ENCODE measurements at regions not wholly inside any gene's neighbourhood (a gene's known extent, or its start where the extent isn't known, plus 50 kb on each side); places are given as distances from the start of the nearest gene placed in this dataset.
"Not testable (repeated sequence)": the region's sequence is repeated elsewhere in the genome, so short reads cannot be mapped to it uniquely, and the experiment has no call there.

DNA sequence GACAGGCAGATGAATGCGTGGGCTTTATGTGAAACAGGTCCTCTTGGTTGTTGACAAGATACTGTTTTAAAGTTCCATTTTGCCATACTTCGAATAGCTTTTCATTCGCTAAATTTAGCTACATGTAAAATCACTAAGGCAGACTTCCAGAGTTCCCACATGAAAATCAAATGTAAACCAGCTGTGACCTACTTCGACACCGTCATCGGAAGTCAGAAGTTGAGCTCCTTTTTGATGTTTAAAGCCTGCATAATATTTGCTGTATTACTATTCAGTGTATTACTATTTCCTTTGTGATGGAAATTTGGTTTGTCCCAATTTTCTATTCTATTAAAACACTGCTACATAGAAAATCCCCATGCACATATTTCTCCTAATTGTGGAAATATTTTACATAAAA is 115.3 kb downstream of the IGLL1 start:
- DNase-seq = not testable (repeated sequence)

GRCh38 chr22:23460517-23461031 is 119.5 kb downstream of the IGLL1 start:
- not testable (repeated sequence) for DNase-seq

GRCh38 chr22:23459645-23460516 is 120.2 kb downstream of the IGLL1 start:
- DNase-seq = not testable (repeated sequence)

DNA sequence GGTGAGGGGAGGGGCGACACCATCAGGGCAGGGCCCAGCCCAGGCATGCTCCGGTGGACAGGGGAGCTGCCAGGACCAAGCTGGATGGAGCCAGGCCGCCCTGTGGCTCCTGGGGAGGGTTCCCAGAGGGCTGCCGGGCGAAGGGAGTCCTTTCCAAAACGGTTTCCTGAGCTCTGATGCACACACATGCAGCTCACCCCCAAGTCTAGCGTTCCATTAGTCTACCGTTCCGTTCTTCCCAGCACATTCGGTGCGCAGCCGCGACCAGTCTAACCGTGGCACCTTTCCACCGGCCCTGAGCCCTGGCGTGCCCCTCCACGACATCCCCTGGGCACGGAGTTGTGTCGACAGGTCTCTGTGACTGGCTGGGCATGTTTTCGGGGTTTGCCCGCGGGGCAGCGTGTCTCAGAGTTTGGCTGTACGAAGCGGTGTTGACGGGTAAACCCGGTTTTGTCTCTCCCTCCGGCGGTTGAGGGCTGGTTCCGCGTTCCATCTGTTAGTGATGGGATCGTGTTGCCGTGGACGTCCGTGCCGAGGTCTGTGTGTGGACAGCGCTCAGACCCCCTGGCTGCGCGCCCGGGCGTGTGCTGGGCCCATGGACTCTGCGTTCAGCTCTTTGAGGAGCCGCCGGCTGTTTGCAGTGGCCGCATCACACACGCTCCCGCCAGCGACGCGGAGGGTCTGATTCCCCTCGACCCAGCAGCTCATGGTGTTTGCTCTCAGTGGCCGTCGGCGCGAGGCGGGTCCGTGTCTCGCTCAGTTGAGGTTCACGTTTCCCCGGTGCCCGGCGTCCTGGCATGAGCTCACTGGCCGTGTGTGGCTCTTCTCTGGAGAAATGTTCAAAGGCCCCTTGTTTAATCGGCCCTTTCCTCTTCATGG is 121.2 kb downstream of the IGLL1 start:
- no peak for DNase-seq

GRCh38 chr22:23457380-23457985 is 122.6 kb downstream of the IGLL1 start:
- DNase-seq = no peak

GRCh38 chr22:23456666-23457379 is 123.3 kb downstream of the IGLL1 start:
- DNase-seq = not testable (repeated sequence)

DNA sequence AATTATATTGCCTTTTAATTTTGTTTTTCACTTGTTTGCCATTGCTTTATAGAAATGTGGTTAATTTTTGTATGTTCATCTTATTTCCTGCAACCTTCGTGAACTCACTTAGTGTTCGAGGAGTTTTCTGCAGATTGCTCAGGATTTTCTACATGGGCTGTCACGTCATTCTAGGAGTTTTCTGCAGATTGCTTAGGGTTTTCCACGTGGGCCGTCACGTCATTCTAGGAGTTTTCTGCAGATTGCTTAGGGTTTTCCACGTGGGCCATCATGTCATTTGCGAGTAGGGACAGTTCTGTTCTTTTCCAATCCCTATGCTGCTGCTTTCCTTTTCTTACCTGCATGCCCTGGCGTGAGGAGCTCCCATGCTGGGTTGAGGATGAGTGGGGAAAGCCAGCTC is 125.7 kb downstream of the IGLL1 start:
- DNase-seq = not testable (repeated sequence)

- no peak for DNase-seq
These were observed 126.8 kb downstream of the IGLL1 start for GRCh38 chr22:23453277-23453676.

DNA sequence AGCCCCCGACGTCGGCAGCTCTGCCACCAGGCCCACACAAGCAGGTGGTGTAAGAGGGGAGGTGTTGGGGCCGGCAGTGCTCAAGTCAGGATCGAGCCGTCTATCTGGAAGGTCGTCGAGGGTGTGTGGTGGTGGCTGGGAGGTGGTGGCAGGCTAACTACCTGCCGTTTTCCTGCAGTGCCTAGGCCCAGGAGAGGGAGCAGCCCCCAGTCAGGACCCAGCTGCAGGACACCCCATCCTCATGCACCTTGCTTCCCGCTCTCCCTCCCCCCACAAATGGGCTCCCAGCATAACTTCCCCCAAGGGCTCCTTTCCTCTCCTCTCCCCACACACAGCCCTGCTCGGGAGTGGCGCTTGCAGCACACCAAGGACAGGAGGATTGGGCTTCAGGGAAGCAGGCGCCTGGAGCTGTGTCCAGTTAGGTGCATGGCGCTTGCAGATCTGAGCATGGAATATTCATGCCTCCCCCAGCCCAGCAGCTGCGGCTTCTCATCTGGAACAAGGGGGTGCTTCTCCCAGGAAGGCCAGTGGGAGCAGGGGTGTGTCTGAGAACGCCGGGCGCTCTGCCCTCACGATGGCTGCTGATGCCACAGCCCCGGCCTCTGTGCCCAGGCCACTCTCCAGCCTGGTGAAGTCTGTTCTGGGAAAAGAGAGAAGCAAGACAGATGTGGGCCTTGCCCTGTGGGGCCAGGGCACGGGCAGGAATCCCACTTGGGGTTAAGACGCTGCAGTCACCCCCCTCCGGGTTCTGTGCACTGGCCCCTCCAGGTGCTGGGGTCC is 127.7 kb downstream of the IGLL1 start:
- no peak for DNase-seq

GRCh38 chr22:23451452-23452230 is 128.4 kb downstream of the IGLL1 start:
- DNase-seq = not testable (repeated sequence)

GRCh38 chr22:23450821-23451220 is 129.3 kb downstream of the IGLL1 start:
- not testable (repeated sequence) for DNase-seq

- DNase-seq = no peak
These were observed 129.7 kb downstream of the IGLL1 start for GRCh38 chr22:23450434-23450795.

DNA sequence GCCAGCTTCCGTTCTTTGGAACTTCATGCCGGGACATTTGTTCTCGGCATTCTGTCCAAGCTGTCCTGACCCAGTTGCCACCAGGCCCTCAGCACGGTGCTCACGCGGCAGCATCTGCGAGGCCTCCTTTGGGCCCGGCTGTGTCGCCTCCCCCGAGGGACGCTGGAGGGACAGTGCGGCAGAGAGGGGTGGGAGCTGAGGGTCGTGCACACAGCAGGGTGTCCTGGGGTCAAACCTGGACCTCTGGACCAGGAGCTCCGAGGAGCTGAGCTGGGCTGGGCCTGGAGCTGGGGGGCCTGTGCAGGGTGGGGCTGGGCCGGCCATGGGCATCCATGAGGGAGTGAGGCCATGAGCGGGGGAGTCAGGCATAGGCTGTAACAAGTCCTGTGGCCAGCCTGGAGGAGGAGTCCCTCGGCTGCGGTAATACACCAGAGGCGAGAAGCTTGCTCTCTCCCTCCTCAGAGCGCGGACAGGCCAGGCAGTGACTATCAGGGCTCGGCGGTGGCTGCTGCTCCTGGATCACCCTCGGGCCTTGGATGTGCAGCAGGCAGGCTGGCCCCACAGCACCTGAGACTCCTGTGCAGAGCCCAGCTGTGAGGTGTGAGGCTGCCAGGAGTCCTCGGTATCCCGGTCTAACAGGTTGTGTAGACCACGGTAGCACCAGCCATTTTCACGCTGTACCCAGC is 130.2 kb downstream of the IGLL1 start:
- DNase-seq = peak in 1 of 56 donors; percentile 7

GRCh38 chr22:23448499-23449288 is 131.4 kb downstream of the IGLL1 start:
- not testable (repeated sequence) for DNase-seq

GRCh38 chr22:23446796-23447350 is 133.2 kb downstream of the IGLL1 start:
- no peak for DNase-seq

- DNase-seq = not testable (repeated sequence)
These were observed 133.9 kb downstream of the IGLL1 start for GRCh38 chr22:23446194-23446593.

- DNase-seq = not testable (repeated sequence)
These were observed 136.2 kb downstream of the IGLL1 start for GRCh38 chr22:23443905-23444304.
